Fibroblast of skin of abdomen (primary cell): ENCODE measurements at regions not wholly inside any gene's neighbourhood (a gene's known extent, or its start where the extent isn't known, plus 50 kb on each side); places are given as distances from the start of the nearest gene placed in this dataset.

Source experiments
- DNase-seq: peaks from one replicate; pipeline ENCODE4 v3.0.0-alpha.2; 2013

- no peak for DNase-seq
Observed at GRCh38 chr10:3366735-3367405, 194.3 kb upstream of the PITRM1 start.

DNA sequence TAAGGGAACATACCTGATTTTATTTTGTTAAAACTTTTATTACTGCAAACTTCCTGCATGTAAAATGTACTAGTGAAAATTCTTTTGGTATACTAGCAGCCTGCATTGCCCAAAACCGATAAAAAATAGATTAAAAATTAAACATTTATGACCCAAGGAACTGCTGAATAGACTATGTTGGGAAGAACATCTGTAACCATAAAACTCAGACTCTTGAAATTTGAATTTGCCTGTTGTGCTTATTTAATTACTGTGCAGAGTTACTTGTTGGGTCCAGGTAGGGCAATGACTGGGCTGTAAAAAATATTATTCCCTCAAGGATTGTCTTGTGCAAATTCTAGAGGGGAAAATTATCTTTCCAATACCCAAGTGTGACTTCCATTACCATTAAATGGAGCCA, 193.5 kb upstream of the PITRM1 start:
- DNase-seq = no peak

GRCh38 chr10:3365630-3366029, 193.0 kb upstream of the PITRM1 start:
- DNase-seq = no peak

DNA sequence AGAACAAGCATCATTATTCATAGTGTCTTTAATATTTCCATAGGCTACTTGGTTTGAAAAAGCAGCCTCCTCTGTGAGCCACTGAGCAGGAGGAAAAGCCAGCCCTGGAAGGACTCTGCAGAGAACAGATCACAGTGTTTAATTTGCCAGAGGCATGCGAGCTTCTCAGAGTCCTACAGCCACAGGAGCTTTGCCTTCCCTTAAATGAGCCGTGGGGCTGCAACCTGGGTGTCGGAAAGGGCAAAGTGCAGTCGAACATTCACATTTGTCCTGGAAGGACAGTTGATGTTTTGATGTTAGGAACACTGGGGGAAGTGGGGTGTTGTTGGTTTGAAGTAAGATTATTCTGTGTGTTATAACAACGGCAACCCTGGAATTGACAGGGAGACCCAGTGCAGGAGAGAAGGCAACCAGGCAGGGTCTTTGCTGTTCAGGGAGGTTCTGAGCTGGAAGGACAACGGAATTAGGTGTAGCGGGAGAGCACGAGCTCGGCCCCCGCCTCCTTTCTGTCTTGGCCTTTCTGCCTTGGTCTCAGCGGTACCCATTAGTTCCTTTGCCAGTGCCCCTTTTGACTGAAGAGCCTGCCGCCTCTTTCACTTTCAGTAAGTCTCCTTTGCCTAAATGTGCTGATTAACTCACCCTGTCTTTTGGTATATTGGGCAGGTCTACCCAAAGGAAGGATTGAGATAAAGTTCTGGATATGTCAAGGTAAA, 192.3 kb upstream of the PITRM1 start:
- DNase-seq = no peak

- no peak for DNase-seq
Observed at GRCh38 chr10:3363311-3364045, 190.9 kb upstream of the PITRM1 start.

DNA sequence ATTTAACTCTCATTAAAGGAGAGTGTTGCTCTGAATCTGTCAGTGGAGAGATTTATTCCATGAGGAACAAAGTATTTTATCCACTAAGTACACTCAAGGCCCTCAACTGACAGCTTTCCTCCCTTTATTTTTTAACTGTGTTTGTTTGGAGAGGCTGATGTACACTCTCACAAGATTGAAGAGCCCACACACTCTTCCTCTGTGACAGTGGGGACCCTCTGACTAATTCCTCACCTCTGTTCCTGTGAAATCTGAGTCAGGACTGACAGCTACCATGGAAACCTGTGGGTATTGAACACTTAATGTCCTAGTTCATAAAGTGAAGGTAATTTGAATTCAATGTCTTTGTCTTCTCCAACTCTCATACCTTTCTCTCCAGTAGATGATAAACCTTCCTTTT, 189.8 kb upstream of the PITRM1 start:
- DNase-seq = no peak

DNA sequence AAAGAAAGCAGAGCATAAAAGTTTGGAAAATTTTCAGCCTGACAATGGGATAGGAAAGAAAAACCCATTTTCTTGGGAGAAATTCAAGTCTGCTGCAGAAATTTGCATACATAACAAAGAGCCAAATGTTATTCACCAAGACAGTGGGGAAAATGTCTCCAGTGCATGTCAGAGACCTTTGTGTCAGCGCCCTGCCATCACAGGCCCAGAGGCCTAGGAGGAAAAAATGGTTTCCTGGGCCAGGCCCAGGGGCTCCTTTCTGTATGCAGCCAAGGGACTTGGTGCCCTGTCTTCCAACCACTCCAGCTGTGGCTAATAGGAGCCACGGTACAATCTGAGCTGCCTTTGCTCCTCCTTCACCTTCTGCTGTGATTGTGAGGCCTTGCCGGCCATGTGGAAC, 189.1 kb upstream of the PITRM1 start:
- DNase-seq = no peak

DNA sequence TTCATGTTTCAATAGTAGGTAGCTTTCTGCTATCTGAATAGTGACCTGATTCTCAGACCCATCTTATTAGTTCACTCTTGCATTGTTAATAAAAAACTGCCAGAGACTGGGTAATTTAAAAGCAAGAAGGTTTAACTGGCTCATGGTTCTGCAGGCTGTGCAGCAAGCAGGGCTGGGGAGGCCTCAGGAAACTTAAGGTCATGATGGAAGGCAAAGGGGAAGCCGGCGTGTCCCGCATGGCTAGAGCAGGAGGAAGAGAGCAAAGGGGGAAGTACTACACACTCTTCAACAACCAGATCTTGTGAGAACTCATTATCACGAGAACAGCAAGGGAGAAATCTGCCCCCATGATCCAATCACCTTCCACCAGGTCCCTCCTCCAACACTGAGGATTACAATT, 185.2 kb upstream of the PITRM1 start:
- DNase-seq = no peak

DNA sequence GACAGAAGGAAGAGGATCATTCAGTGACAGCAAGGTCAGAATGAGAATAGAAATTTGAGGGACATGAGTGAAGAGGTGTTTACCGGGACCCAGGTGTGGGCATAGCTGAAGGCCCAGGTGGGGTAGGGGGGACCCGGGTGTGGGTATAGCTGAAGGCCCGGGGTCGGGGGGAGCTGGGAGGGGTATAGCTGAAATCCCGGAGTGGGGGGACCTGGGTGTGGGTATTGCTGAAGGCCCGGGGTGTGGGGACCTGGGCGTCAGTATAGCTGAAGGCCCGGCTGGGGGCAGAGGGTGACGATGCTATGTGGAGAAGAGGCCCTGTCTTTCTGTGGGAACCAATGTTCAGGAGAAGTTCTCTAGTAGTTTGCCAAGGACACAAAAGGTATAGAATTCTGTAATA, 183.0 kb upstream of the PITRM1 start:
- no peak for DNase-seq

DNA sequence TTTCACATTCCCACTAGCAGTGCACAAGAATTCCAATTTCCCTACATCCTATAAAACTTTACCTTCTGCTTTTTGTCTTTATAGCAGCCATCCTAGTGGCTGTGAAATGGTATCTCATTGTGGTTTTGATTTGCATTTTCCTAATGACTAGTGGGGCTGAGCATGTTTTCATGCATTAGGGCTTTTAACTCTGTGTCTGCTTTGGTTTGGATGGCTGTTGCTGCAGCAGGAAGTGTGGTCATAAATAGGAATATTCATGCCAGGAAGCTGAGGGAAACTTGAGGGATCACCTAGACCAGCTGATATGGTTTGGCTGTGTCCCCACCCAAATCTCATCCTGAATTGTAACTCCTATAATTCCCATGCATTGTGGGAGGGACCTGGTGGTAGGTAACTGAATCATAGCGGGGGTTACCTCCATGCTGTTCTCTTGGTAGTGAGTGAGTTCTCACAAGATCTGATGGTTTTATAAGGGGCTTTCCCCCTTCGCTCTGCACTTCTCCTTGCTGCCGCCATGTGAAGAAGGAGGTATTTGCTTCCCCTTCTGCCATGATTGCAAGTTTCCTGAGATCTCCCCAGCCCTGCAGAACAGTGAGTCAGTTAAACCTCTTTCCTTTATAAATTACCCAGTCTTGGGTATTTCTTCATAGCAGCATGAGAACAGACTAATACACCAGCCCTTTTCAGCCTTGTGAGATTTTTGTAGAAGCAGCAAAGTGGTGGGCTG, 181.8 kb upstream of the PITRM1 start:
- peak; percentile 30 for DNase-seq

GRCh38 chr10:3353235-3353634, 180.7 kb upstream of the PITRM1 start:
- no peak for DNase-seq

GRCh38 chr10:3350617-3351258, 178.2 kb upstream of the PITRM1 start:
- no peak for DNase-seq

DNA sequence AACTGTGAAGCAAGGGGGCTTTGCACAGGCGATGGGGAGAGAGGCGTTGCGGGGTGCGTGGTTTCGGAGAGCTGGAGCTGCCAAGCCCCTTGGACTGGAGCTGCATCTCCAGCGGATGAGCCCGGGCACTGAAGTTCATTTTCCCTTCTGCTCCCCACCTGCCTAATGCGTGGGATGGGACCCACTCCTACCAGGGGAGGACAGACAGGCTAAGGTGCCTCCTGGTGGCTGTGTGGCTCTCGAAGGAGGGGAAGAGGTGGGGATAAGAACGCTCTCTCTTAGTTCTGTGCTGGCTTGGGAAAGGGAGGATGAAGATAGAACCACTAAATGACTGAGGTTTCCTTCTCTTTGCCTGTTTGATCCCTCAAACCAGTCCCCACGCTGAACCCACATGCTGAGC, 177.6 kb upstream of the PITRM1 start:
- DNase-seq = no peak

- no peak for DNase-seq
Observed at GRCh38 chr10:3348564-3348963, 176.0 kb upstream of the PITRM1 start.

GRCh38 chr10:3347413-3348182, 175.0 kb upstream of the PITRM1 start:
- DNase-seq = peak; percentile 59

DNA sequence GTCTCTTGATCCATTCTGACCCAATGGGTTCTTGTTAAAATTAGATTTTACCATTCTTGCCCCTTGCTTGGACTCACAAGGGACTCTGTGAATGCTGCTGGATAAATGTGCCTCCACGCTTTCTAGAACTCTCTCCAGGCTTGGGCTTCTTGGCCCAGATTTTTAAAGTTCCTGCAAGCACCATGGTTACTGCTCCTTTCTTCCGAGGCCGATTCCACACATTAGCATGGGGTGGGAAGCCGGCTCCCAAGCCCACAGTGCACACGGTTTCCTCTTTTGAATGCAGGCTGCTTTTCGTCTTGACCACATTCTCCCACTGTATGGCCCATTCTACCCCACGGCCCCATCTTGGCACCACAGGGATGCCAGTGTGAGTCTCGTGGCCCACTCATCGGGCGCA, 174.3 kb upstream of the PITRM1 start:
- no peak for DNase-seq

- DNase-seq = no peak
Observed at GRCh38 chr10:3342771-3343170, 170.2 kb upstream of the PITRM1 start.

DNA sequence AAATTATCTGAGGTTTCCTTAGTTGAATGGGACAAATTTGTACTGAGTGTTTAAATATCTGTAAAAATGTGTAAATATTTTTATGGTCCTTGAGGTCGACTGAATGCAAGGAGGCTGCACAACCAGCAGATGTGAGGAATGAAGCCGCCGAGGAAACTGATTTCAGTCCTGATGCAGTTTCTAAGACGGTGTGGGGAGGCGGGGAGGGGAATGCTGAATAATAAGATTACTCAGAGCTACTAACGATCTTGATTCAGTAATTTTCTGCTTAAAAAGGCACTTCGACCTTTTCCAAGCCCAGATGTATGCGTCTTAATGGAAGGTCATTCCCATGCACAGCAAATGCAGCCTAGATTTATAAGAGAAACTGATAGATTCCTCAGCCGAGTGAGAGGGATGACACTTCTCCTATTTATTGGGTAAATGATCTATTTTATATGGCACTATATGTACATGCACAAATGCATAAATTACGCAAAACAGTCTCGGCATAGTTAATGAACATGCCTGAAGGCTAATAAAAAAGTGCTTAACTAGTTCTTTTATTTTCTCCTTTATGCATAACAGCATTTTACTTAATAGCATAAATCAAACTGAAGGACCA, 167.6 kb upstream of the PITRM1 start:
- DNase-seq = no peak

- DNase-seq = peak; percentile 60
Observed at GRCh38 chr10:3339531-3339950, 167.0 kb upstream of the PITRM1 start.

- no peak for DNase-seq
Observed at GRCh38 chr10:3339121-3339520, 166.5 kb upstream of the PITRM1 start.

GRCh38 chr10:3337741-3338140, 165.2 kb upstream of the PITRM1 start:
- no peak for DNase-seq
